ENCODE measurements at regions not wholly inside any gene's neighbourhood (a gene's known extent, or its start where the extent isn't known, plus 50 kb on each side); places are given as distances from the start of the nearest gene placed in this dataset.

DNA sequence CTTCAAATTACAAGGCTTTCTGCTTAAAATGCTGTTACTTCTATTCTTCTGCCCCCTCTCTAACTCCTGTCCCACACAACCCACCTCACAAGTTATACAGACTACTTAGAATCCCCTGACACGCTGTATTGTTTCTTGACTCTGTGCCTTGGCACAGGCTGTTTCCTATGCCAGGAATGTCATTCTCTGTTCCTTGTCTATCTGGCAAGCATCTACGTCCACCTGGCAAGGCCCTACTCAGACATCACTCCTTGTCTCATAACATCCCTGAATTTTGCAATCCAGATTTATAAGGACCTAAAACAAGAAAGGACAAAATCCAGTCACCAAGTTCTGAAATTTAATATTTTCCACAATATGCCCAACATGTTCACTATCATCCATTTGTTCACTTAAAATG lies 182.0 kb upstream of the CHRM3 start:
- ATAC-seq = no peak
- TF ChIP-seq CSDC2 (CRISPR knock-in tag; IDR thresholded peaks at IDR 0.05) = no peak
- TF ChIP-seq ZNF70 (CRISPR knock-in tag; IDR thresholded peaks at IDR 0.05) = no peak
- TF ChIP-seq PPARA (CRISPR knock-in tag; IDR thresholded peaks at IDR 0.05; ENCODE audit: borderline replicate concordance) = no peak
- TF ChIP-seq, protein P1, sequence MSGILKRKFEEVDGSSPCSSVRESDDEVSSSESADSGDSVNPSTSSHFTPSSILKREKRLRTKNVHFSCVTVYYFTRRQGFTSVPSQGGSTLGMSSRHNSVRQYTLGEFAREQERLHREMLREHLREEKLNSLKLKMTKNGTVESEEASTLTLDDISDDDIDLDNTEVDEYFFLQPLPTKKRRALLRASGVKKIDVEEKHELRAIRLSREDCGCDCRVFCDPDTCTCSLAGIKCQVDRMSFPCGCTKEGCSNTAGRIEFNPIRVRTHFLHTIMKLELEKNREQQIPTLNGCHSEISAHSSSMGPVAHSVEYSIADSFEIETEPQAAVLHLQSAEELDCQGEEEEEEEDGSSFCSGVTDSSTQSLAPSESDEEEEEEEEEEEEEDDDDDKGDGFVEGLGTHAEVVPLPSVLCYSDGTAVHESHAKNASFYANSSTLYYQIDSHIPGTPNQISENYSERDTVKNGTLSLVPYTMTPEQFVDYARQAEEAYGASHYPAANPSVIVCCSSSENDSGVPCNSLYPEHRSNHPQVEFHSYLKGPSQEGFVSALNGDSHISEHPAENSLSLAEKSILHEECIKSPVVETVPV (CRISPR knock-in tag; IDR thresholded peaks at IDR 0.05) = no peak
- TF ChIP-seq TCF4 (CRISPR knock-in tag; IDR thresholded peaks at IDR 0.05; ENCODE audit: borderline replicate concordance) = no peak
- TF ChIP-seq, protein P2, sequence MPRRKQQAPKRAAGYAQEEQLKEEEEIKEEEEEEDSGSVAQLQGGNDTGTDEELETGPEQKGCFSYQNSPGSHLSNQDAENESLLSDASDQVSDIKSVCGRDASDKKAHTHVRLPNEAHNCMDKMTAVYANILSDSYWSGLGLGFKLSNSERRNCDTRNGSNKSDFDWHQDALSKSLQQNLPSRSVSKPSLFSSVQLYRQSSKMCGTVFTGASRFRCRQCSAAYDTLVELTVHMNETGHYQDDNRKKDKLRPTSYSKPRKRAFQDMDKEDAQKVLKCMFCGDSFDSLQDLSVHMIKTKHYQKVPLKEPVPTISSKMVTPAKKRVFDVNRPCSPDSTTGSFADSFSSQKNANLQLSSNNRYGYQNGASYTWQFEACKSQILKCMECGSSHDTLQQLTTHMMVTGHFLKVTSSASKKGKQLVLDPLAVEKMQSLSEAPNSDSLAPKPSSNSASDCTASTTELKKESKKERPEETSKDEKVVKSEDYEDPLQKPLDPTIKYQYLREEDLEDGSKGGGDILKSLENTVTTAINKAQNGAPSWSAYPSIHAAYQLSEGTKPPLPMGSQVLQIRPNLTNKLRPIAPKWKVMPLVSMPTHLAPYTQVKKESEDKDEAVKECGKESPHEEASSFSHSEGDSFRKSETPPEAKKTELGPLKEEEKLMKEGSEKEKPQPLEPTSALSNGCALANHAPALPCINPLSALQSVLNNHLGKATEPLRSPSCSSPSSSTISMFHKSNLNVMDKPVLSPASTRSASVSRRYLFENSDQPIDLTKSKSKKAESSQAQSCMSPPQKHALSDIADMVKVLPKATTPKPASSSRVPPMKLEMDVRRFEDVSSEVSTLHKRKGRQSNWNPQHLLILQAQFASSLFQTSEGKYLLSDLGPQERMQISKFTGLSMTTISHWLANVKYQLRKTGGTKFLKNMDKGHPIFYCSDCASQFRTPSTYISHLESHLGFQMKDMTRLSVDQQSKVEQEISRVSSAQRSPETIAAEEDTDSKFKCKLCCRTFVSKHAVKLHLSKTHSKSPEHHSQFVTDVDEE (CRISPR knock-in tag; IDR thresholded peaks at IDR 0.05) = no peak

DNA sequence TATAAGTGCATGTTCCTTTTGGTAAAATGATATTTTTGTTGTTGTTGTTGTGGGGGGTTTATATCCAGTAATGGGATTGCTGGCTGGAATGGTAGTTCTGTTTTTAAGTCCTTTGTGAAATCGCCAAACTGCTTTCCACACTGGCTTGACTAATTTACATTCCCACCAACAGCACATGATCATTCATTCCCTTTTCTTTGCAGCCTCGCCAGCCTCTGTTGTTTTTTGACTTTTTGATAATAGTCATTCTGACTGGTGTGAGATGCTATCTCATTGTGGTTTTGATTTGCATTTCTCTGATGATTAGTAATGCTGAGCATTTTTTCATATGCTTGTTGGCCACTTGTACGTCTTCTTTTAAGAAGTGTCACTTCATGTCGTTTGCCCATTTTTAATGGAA lies 188.5 kb upstream of the CHRM3 start:
- ATAC-seq = no peak

More for the DNA sequence above, 188.5 kb upstream of the CHRM3 start:
- TF ChIP-seq TOX (CRISPR knock-in tag; IDR thresholded peaks at IDR 0.05; ENCODE audit: borderline replicate concordance) = no peak
- no peak for TF ChIP-seq TCF4 (CRISPR knock-in tag; IDR thresholded peaks at IDR 0.05; ENCODE audit: borderline replicate concordance)
- TF ChIP-seq ARNTL (CRISPR knock-in tag; IDR thresholded peaks at IDR 0.05; ENCODE audit: borderline replicate concordance, low read depth) = no peak
- TF ChIP-seq ZFP3 (CRISPR knock-in tag; IDR thresholded peaks at IDR 0.05) = no peak
- TF ChIP-seq, protein P3, sequence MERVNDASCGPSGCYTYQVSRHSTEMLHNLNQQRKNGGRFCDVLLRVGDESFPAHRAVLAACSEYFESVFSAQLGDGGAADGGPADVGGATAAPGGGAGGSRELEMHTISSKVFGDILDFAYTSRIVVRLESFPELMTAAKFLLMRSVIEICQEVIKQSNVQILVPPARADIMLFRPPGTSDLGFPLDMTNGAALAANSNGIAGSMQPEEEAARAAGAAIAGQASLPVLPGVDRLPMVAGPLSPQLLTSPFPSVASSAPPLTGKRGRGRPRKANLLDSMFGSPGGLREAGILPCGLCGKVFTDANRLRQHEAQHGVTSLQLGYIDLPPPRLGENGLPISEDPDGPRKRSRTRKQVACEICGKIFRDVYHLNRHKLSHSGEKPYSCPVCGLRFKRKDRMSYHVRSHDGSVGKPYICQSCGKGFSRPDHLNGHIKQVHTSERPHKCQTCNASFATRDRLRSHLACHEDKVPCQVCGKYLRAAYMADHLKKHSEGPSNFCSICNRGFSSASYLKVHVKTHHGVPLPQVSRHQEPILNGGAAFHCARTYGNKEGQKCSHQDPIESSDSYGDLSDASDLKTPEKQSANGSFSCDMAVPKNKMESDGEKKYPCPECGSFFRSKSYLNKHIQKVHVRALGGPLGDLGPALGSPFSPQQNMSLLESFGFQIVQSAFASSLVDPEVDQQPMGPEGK (CRISPR knock-in tag; IDR thresholded peaks at IDR 0.05; ENCODE audit: borderline replicate concordance) = no peak
- no peak for TF ChIP-seq PPARA (CRISPR knock-in tag; IDR thresholded peaks at IDR 0.05; ENCODE audit: borderline replicate concordance)
- TF ChIP-seq ZNF565 (CRISPR knock-in tag; conservative IDR thresholded peaks at IDR 0.05; ENCODE audit: low read depth) = no peak
- no peak for TF ChIP-seq ISL1 (CRISPR knock-in tag; IDR thresholded peaks at IDR 0.05)
- TF ChIP-seq, protein P4, sequence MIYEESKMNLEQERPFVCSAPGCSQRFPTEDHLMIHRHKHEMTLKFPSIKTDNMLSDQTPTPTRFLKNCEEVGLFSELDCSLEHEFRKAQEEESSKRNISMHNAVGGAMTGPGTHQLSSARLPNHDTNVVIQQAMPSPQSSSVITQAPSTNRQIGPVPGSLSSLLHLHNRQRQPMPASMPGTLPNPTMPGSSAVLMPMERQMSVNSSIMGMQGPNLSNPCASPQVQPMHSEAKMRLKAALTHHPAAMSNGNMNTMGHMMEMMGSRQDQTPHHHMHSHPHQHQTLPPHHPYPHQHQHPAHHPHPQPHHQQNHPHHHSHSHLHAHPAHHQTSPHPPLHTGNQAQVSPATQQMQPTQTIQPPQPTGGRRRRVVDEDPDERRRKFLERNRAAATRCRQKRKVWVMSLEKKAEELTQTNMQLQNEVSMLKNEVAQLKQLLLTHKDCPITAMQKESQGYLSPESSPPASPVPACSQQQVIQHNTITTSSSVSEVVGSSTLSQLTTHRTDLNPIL (CRISPR knock-in tag; IDR thresholded peaks at IDR 0.05; ENCODE audit: low read depth) = no peak
- no peak for TF ChIP-seq BACH2 (CRISPR knock-in tag; IDR thresholded peaks at IDR 0.05; ENCODE audit: borderline replicate concordance)
- no peak for TF ChIP-seq ZC3H10 (CRISPR knock-in tag; IDR thresholded peaks at IDR 0.05)
- TF ChIP-seq, protein P1 (CRISPR knock-in tag; IDR thresholded peaks at IDR 0.05) = no peak
- no peak for TF ChIP-seq ESRRG (CRISPR knock-in tag; IDR thresholded peaks at IDR 0.05)
- TF ChIP-seq, protein P5, sequence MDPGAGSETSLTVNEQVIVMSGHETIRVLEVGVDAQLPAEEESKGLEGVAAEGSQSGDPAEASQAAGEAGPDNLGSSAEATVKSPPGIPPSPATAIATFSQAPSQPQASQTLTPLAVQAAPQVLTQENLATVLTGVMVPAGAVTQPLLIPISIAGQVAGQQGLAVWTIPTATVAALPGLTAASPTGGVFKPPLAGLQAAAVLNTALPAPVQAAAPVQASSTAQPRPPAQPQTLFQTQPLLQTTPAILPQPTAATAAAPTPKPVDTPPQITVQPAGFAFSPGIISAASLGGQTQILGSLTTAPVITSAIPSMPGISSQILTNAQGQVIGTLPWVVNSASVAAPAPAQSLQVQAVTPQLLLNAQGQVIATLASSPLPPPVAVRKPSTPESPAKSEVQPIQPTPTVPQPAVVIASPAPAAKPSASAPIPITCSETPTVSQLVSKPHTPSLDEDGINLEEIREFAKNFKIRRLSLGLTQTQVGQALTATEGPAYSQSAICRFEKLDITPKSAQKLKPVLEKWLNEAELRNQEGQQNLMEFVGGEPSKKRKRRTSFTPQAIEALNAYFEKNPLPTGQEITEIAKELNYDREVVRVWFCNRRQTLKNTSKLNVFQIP (CRISPR knock-in tag; IDR thresholded peaks at IDR 0.05; ENCODE audit: borderline replicate concordance, low read depth) = no peak
- TF ChIP-seq, protein P2 (CRISPR knock-in tag; IDR thresholded peaks at IDR 0.05) = no peak
- no peak for TF ChIP-seq ZNF70 (CRISPR knock-in tag; IDR thresholded peaks at IDR 0.05)

Data from SK-N-SH treated with all-trans-retinoic acid at 6 μM for 48 hours (cell line).